ENCODE measurements at regions not wholly inside any gene's neighbourhood (a gene's known extent, or its start where the extent isn't known, plus 50 kb on each side); places are given as distances from the start of the nearest gene placed in this dataset.

GRCh38 chr7:10222976-10223375 lies 750.7 kb upstream of the PHF14 start:
- H3K4me3 ChIP-seq (ENCODE audit: low read depth, low read length), result no peak overlapping the region
- no peak for TF ChIP-seq CTCF (IDR thresholded peaks at IDR 0.05; ENCODE audit: insufficient read depth, low read length, missing control alignments)
- ChIA-PET POLR2A (no interaction called here), CTCF (no interaction called here)
- no peak for DNase-seq (ENCODE audit: low read depth, low spot score)

GRCh38 chr7:10225275-10225674 lies 748.4 kb upstream of the PHF14 start:
- ChIA-PET CTCF (no interaction called here), POLR2A (no interaction called here)
- no peak for TF ChIP-seq CTCF (IDR thresholded peaks at IDR 0.05; ENCODE audit: insufficient read depth, low read length, missing control alignments)
- DNase-seq (ENCODE audit: low read depth, low spot score), result no peak
- no peak overlapping the region for H3K4me3 ChIP-seq (ENCODE audit: low read depth, low read length)

- no peak overlapping the region for H3K4me3 ChIP-seq (ENCODE audit: low read depth, low read length)
- no peak for DNase-seq (ENCODE audit: low read depth, low spot score)
- POLR2A ChIA-PET, result no interaction called here
- TF ChIP-seq CTCF (IDR thresholded peaks at IDR 0.05; ENCODE audit: insufficient read depth, low read length, missing control alignments), result no peak
- CTCF ChIA-PET, result no interaction called here
These were observed 736.4 kb upstream of the PHF14 start for GRCh38 chr7:10237306-10237705.

GRCh38 chr7:10238641-10239040 lies 735.0 kb upstream of the PHF14 start:
- ChIA-PET CTCF (no interaction called here), POLR2A (no interaction called here)
- TF ChIP-seq CTCF (IDR thresholded peaks at IDR 0.05; ENCODE audit: insufficient read depth, low read length, missing control alignments), result no peak
- no peak overlapping the region for H3K4me3 ChIP-seq (ENCODE audit: low read depth, low read length)
- no peak for DNase-seq (ENCODE audit: low read depth, low spot score)

- DNase-seq (ENCODE audit: low read depth, low spot score), result no peak
- H3K4me3 ChIP-seq (ENCODE audit: low read depth, low read length), result no peak overlapping the region
- no peak for TF ChIP-seq CTCF (IDR thresholded peaks at IDR 0.05; ENCODE audit: insufficient read depth, low read length, missing control alignments)
- ChIA-PET CTCF (no interaction called here), POLR2A (interaction anchor here (0.7 kb wide), 1 partner anchor 84 kb away, joined by 3 read pairs; no protein-coding TSS in a partner anchor)
These were observed 733.9 kb upstream of the PHF14 start for GRCh38 chr7:10239695-10240345.

GRCh38 chr7:10245406-10245805 lies 728.3 kb upstream of the PHF14 start:
- H3K4me3 ChIP-seq (ENCODE audit: low read depth, low read length), result no peak overlapping the region
- ChIA-PET POLR2A (no interaction called here), CTCF (no interaction called here)
- no peak for TF ChIP-seq CTCF (IDR thresholded peaks at IDR 0.05; ENCODE audit: insufficient read depth, low read length, missing control alignments)
- no peak for DNase-seq (ENCODE audit: low read depth, low spot score)

Data from AG04449 (cell line).